ENCODE measurements at regions not wholly inside any gene's neighbourhood (a gene's known extent, or its start where the extent isn't known, plus 50 kb on each side); places are given as distances from the start of the nearest gene placed in this dataset.

- H3K4me1 ChIP-seq (ENCODE audit: control insufficient read depth, insufficient read depth, low read length): no peaks in the 10 kb centered on the region
- intact Hi-C loops (cut with micrococcal nuclease): no loop called here
- no peak overlapping the region for H3K4me3 ChIP-seq (ENCODE audit: low read length)
- Mint-ChIP-seq H3K27ac (no peak overlapping the region), H3K4me3 (no peak overlapping the region), H3K27me3 (ENCODE audit: low read depth in 2 of 2) (peaks cover 12 to 32% of the 10 kb centered on the region in 2 donors), H3K36me3 (no peaks in the 10 kb centered on the region), H3K4me1 (no peaks in the 10 kb centered on the region), H3K9me3 (no peaks in the 10 kb centered on the region)
- WGBS (ENCODE audit: insufficient coverage): no CpG with 5 or more reads among the region's 1 CpG
- no peaks in the 10 kb centered on the region for H3K36me3 ChIP-seq (ENCODE audit: control insufficient read depth, insufficient read depth, low read length)
- no peaks in the 10 kb centered on the region for H3K27me3 ChIP-seq (ENCODE audit: control insufficient read depth, insufficient read depth, low read length)
- DNase-seq (no peak), ATAC-seq (no peak)
- H3K27ac ChIP-seq (ENCODE audit: low read length): no peak overlapping the region
- H3K9me3 ChIP-seq (ENCODE audit: control insufficient read depth, insufficient read depth, low read length): no peaks in the 10 kb centered on the region
- TF ChIP-seq CTCF (IDR thresholded peaks at IDR 0.05): no peak
These were observed 172.5 kb downstream of the HNRNPD start for GRCh38 chr4:82201303-82201702.

GRCh38 chr4:82200046-82200445 is 173.7 kb downstream of the HNRNPD start:
- no CpG with 5 or more reads among the region's 1 CpG for WGBS (ENCODE audit: insufficient coverage)
- Mint-ChIP-seq H3K9me3 (no peaks in the 10 kb centered on the region), H3K27ac (no peak overlapping the region), H3K4me1 (no peaks in the 10 kb centered on the region), H3K36me3 (no peaks in the 10 kb centered on the region), H3K27me3 (ENCODE audit: low read depth in 2 of 2) (peaks cover 10 to 25% of the 10 kb centered on the region in 2 donors), H3K4me3 (no peak overlapping the region)
- Histone ChIP-seq H3K27me3 (ENCODE audit: control insufficient read depth, insufficient read depth, low read length) (no peaks in the 10 kb centered on the region), H3K27ac (ENCODE audit: low read length) (no peak overlapping the region), H3K4me1 (ENCODE audit: control insufficient read depth, insufficient read depth, low read length) (no peaks in the 10 kb centered on the region), H3K9me3 (ENCODE audit: control insufficient read depth, insufficient read depth, low read length) (no peaks in the 10 kb centered on the region), H3K4me3 (ENCODE audit: low read length) (no peak overlapping the region), H3K36me3 (ENCODE audit: control insufficient read depth, insufficient read depth, low read length) (no peaks in the 10 kb centered on the region)
- ATAC-seq (no peak), DNase-seq (no peak)
- no peak for TF ChIP-seq CTCF (IDR thresholded peaks at IDR 0.05)
- intact Hi-C loops (cut with micrococcal nuclease): no loop called here

- 77% methylated on average over 2 of the region's 4 CpGs for WGBS (ENCODE audit: insufficient coverage)
- H3K4me1 Mint-ChIP-seq: no peaks in the 10 kb centered on the region
These were observed 179.5 kb downstream of the HNRNPD start for GRCh38 chr4:82194329-82194728.

More at GRCh38 chr4:82194329-82194728, 179.5 kb downstream of the HNRNPD start:
- no peak overlapping the region for H3K4me3 ChIP-seq (ENCODE audit: low read length)
- TF ChIP-seq CTCF (IDR thresholded peaks at IDR 0.05): no peak
- H3K36me3 ChIP-seq (ENCODE audit: control insufficient read depth, insufficient read depth, low read length): no peaks in the 10 kb centered on the region
- Mint-ChIP-seq H3K9me3 (no peaks in the 10 kb centered on the region), H3K27ac (no peak overlapping the region), H3K27me3 (ENCODE audit: low read depth in 2 of 2) (no peaks in the 10 kb centered on the region), H3K36me3 (no peaks in the 10 kb centered on the region), H3K4me3 (no peak overlapping the region)
- DNase-seq (no peak), ATAC-seq (no peak)
- intact Hi-C loops (cut with micrococcal nuclease): no loop called here
- H3K9me3 ChIP-seq (ENCODE audit: control insufficient read depth, insufficient read depth, low read length): no peaks in the 10 kb centered on the region
- H3K27me3 ChIP-seq (ENCODE audit: control insufficient read depth, insufficient read depth, low read length): no peaks in the 10 kb centered on the region
- H3K27ac ChIP-seq (ENCODE audit: low read length): no peak overlapping the region
- H3K4me1 ChIP-seq (ENCODE audit: control insufficient read depth, insufficient read depth, low read length): no peaks in the 10 kb centered on the region

Measured in natural killer cell (primary cell).